T47D (cell line): ENCODE measurements at regions not wholly inside any gene's neighbourhood (a gene's known extent, or its start where the extent isn't known, plus 50 kb on each side); places are given as distances from the start of the nearest gene placed in this dataset.
"Not testable (repeated sequence)": the region's sequence is repeated elsewhere in the genome, so short reads cannot be mapped to it uniquely, and the experiment has no call there.

ENCODE experiments used
- DNase-seq, 2 experiments: peaks; one replicate each; pipeline versions ENCODE4 v3.0.0 to v3.0.0-alpha.2; 2011 to 2012; ENCODE audit warnings: low read depth in 1 of 2, low spot score in 1 of 2
- JUND ChIP-seq: IDR thresholded peaks from 2 replicates; pipeline ENCODE4 v1.6.1; 2012; ENCODE audit warnings: low read depth
- in situ Hi-C: cut with HindIII; loops from 2 replicates; pipeline ENCODE4 v1.10.0; 2016; ENCODE audit warnings: low sequenced_read_pairs, low pct_unique_long_range_greater_than_20kb

DNA sequence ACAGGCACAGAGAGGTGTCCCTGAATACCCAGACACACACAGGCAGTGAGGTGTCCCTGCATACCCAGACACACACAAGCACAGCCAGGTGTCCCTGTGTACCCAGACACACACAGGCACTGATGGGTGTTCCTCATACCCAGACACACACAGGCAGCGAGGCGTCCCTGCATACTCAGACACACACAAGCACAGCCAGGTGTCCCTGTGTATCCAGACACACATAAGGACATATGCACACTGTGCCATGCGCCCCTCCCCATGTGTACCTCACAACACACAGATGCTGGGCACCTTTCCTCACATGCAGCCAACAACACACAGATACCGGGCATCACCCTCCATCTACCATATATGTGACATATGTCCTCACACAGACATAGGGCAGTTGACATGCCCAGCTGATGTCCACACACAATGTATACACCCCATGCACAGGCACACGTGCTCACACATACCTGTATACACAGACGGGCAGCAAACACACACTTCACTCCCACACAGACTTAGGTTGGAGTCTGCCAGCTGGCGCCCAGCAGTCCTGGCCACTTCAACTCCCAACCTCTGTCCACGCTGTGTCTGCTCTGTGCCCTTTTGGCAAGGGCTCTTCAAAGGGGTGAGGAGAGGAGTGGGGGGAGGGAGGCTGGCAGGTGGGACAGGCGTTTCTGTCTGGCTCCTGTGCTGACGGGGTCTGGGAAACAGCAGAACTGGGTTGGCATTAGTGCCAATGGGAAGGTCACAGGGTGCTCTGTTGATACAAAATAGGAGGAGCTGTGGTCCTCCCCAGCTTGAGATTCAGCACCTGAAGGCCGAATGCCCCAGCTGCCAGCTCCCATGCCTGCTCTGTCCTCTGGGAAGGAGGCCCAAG is 69.4 kb upstream of the ALX4 start:
- no peak for TF ChIP-seq JUND
- DNase-seq: no peak
- in situ Hi-C loops: no loop called here

- DNase-seq: no peak
- in situ Hi-C loops: no loop called here
- TF ChIP-seq JUND: no peak
These were observed 70.0 kb upstream of the ALX4 start for GRCh38 chr11:44380009-44380313.

- no peak for TF ChIP-seq JUND
These were observed 70.9 kb upstream of the ALX4 start for GRCh38 chr11:44380820-44381219.

DNA sequence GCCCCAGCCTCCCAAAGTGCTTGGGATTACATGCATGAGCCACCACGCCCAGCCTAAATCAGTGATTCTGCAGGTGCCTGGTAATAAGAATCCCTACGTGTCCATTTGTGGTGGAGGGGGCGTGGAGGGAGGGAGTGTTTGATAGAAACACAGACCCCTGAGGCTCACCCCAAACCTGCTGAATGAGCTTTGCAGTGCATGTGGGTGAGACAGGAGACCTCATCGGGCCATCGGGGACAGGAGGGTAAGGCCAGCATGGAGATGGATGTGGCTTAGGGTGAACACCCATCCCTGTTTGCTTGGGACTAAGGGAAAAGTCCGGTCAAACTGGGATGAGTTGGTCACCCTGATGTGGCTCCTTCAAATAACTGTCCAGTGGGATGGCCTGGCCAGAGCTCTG is 71.3 kb upstream of the ALX4 start:
- in situ Hi-C loops: no loop called here
- no peak for DNase-seq

More at GRCh38 chr11:44380820-44381219, 70.9 kb upstream of the ALX4 start:
- in situ Hi-C loops: no loop called here
- no peak for DNase-seq

GRCh38 chr11:44382118-44382517 is 72.2 kb upstream of the ALX4 start:
- no peak for TF ChIP-seq JUND
- no peak for DNase-seq
- in situ Hi-C loops: no loop called here

More for the DNA sequence above, 71.3 kb upstream of the ALX4 start:
- TF ChIP-seq JUND: no peak

DNA sequence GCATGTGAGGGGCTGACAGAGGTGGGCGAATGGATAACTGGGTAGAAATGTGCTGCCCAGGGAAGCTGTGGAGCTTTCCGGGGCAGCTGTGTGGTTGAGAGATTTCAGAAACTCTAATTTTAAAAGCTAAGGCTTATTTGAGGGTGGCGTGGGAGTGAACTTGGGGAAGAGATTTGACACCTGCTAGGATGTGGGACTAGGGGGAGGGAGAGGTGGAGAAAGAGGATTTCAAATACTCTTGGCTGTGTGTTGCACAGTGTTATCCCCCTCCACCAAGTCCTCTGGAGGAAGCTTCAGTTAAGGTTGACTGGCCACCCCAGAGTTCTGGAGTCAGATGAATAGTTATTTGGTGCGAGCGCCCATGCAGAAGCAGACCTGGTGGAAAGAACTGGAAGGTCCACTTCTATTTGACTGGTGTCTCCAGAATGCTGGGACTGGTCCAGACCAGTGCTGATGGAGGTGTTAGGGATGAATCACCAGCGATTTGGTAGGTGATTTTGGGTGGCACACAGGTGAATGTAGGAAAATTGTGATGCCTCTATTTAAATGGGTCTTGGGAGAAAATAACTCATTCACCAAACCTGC is 72.8 kb upstream of the ALX4 start:
- in situ Hi-C loops: no loop called here
- TF ChIP-seq JUND: no peak
- no peak for DNase-seq

- in situ Hi-C loops: no loop called here
- DNase-seq: no peak
- TF ChIP-seq JUND: no peak
These were observed 73.3 kb upstream of the ALX4 start for GRCh38 chr11:44383246-44383645.

DNA sequence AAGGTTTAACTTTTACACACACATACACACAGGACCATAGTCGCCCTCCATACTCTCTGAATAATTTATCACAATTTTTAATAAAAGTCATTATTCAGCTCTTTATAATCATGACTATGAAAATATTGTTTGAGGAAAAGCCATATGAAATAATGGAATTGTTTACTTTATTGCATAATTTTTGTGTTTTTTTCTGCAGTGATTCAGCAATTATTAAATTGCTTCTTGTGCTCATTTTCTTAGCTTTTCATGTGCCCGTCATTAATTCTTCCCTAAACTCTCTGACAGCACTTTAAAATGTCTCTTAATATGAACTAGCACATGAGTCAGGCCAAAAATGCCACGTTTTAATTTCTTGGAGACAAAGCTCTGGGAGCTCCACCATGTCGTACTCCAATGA is 77.5 kb upstream of the ALX4 start:
- DNase-seq: no peak
- no peak for TF ChIP-seq JUND
- in situ Hi-C loops: no loop called here

- no peak for DNase-seq
- in situ Hi-C loops: no loop called here
- no peak for TF ChIP-seq JUND
These were observed 77.9 kb upstream of the ALX4 start for GRCh38 chr11:44387825-44388224.

GRCh38 chr11:44388828-44389657 is 79.1 kb upstream of the ALX4 start:
- no peak for DNase-seq
- in situ Hi-C loops: no loop called here
- TF ChIP-seq JUND: no peak

DNA sequence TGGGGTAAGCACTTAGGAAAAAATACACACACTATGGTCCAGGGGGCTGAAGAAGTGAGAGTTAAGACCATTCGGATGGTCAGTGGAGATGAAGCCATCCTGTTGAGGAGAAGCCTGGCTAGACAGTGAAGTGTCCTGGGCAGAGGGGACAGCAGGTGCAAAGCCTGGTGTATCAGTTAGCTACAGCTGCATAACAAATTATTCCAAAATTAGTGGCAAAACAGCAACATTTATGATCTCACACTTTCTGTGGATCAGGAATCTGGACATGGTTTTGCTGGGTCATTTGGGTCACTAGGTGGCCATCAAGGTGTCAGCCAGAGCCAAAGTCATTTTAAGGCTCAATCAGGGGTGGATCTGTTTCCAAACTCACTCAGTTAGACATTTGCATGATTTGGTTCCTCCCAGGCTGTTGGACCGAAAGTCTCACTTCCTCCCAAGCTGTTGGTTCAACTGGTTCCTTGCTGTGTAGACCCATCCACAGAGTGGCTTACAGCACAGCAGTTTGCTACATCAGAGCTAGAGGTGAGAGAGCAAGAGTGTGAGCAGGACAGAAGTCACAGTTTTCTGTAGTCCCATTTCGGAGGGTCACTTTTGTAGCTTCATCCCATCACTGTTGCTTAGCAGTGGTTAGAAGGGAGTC is 80.1 kb upstream of the ALX4 start:
- no peak for TF ChIP-seq JUND
- in situ Hi-C loops: no loop called here
- no peak for DNase-seq

GRCh38 chr11:44391004-44391403 is 81.1 kb upstream of the ALX4 start:
- in situ Hi-C loops, DNase-seq: not testable (repeated sequence)

GRCh38 chr11:44396746-44397145 is 86.8 kb upstream of the ALX4 start:
- DNase-seq, in situ Hi-C loops: not testable (repeated sequence)
